Activated CD4-positive, CD25-positive, alpha-beta regulatory T cell treated with anti-CD3 and anti-CD28 coated beads, Interleukin-2, amount 50 U/mL, for 24 hours (primary cell): ENCODE measurements at regions not wholly inside any gene's neighbourhood (a gene's known extent, or its start where the extent isn't known, plus 50 kb on each side); places are given as distances from the start of the nearest gene placed in this dataset.

Experiments
- ATAC-seq, 2 donors: fragments of 150-1000 bp; cut with Tn5 transposase; one replicate each; pipeline ENCODE4 v1.10.0; 2021; ENCODE audit warnings: mild to moderate bottlenecking in 1 of 2, moderate library complexity in 1 of 2

DNA sequence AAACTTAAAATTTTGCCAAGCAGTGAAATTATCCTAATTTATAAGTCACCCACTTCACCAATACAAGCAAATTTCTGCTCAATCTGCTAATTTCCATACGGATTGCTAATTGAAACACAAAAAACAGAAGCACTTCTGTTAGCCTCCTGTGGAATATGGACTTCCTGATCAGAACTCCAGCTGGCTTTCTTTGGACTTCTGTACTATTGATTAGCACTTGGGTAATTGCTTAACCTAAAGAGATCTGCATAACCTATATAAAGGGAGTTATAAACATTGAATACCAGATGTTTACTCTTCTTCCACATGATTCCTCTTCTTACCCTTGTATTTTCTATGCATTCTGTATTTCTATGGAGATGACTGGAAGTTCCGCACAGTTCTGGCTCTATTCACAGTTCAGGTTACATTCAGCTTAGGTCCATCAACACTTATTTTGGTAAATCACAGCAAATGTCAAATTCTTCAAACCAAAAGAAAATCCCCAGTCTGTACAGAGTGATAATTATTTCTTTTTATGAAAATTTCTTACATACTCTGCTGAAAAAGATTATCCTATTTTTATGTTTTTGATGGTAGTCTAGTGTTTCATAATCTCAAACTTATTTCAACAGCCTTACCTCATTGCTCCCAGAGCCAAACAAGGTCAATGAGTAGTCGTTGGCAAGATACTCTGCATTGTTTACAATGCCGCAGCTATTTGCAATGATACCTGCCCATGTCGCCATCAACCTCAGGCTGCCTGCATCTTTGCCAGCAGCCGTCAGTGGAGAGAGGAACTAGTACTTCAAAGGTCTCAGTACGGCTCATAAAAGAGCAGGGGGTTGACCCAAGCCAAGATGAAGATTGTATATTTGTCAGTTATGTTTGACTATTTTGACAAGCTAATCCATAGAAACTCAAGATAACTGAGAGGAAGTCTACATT, 225.6 kb downstream of the AHR start:
- ATAC-seq: no peak

DNA sequence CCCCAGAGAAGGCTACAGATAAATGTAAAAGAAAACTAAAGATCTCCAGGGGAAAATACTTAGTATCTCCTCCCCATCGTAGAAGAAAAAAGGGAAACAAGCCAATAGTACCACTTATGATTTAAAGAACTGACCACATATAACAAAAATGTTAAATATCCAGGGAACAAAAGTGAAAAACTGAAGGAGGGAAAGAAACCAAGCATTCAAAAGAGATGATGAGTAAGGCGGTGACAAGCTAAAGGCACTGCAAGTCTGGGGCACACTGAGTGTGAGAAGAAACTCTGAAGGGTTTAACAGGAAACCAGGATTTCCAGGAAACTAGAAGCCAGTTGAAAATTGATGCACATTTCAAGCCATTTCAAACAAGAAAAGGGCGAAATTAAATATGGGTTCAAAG, 226.3 kb downstream of the AHR start:
- ATAC-seq: no peak

DNA sequence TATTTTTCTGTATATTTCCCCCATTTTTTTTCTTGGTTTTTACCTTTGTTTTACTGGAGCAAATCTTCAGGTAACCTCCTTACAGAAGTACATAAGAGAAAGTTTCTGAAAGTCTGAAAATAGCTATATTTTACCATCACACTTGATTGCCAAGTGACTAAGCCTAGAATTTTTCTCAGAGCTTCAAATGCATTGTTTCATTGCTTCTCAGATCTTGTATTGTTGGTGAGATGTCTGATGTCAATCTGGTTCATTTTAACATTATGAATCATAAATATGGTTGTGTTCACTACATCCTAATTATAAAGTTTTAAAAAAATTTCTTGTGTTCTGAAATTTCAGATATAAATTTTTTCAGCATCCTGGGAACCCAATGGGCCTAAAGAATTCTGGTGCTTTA, 228.2 kb downstream of the AHR start:
- ATAC-seq: no peak

DNA sequence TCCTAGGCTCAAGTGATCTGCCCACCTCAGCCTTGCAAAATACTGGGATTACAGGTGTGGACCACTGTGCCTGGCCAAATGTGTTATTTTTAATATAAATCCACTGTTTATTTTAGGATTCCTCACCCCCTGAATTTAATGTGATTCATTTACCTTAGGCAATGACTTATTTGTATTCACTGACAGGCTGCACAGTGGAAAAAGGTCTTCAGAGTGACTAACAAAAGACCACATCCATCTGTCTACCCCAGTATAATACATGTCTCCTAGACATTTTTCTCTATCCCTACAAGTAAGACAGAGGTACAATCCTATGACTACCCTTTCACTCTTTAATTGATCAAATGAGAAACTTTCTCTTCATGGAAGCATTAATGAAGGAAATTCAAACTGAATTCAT, 230.2 kb downstream of the AHR start:
- ATAC-seq: no peak

DNA sequence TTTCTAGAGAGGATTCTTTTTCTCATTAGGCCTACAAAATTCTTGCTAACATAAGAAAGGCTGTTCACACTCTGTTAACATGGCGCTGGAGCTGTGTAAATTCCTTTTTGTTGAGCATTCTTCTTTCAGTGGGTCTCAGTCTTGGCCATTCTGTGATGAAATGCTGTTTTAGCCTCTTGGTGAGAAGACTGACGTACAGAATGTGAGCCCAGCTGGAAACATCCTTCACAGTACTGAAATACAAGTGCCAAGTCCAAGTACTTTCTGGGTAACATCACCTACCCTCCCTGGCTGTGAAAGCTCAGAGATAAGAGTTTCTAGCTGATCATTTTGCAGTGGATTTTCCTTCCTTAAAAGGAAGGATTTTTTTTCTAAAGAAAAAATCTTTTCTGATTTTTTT, 231.8 kb downstream of the AHR start:
- no peak for ATAC-seq

DNA sequence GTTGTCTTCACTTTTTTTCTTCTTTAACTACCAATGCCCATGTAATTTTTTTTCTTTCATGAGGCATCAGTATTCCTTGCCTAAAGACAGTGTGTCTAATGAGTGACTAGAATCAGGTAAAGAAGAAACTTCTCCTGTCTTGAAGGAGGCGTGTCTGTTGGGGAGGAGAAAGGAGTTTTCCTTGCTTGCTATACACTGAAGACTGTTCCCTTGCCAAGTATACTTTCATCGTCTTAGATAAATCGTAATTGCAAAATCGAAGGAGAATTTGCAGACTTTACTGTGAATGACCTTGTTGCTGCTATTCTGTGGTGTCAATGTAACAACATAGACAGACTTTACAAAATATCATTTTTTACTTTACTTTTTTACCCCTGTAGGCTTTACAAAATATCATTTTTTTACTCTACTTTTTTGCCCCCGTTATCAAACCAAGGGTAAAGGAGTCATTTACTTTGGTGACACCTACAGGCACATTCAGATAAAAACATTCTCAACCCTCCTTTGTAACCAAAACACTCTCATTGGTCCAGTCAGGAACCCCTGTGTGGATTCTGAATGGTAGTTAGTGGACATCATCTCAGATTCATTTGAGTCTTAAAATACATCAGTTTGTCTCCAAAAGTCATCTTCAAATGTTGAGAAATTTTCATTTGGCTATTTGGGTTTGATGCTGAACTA, 232.4 kb downstream of the AHR start:
- ATAC-seq: no peak

DNA sequence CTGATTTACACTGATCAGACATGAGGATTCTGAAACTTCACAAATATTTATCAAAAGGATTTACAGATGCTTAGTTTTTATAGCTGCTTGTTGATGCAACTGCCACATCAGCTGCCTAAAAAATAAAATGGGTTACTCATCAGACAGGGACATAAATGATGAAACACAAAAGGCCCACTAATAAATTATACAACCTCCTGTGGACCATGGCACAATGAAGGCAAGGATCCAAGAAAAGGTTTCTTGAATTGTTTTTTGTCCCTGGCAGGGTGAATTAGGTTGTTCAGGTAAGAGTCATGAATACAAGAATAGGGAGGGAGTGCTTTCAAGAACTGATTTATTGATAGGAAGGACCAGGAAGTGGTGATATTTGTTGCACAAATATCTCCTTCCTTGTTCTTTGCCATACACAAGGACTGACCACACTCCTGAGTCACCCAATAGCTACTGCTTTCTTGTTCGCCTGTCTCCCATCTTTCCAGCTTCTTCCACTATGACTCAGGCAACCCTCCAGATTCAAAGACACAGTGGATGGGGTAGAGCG, 234.5 kb downstream of the AHR start:
- no peak for ATAC-seq

DNA sequence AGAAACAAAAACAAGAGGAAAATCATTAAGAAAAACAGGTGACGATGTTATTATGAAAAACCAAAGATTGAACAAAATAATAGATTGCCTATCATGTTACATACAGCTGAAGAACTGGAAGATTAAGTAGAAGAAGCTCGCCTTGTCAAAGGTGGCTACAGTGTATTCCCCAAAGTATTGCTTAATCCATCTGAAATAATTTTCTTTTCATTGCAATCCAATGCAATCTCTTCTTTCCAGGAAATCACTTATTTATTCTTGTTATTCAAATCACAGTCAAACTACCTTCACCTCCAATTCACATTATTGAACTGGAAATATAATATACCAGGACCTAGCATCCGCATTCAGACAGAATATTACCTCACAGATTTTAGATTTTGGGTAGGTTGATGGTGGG, 235.9 kb downstream of the AHR start:
- ATAC-seq: no peak

DNA sequence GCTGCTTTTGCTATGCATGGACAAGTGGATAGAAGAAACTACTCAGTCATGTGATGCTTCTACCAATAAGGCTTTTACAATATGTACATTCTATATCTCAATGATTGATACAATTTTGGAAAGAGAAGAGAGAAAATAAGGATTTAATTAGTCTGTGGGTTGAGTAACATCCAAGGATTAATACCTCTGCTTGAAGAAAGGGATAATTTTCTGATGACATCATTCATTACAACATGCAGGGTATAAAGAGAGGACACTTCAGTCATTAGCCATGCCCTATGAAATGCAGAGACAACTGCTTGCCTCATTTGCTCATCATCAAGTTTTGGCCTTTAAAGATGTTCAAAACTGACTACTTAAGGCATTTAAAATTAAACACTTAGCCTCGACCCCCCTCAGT, 237.3 kb downstream of the AHR start:
- ATAC-seq: no peak

DNA sequence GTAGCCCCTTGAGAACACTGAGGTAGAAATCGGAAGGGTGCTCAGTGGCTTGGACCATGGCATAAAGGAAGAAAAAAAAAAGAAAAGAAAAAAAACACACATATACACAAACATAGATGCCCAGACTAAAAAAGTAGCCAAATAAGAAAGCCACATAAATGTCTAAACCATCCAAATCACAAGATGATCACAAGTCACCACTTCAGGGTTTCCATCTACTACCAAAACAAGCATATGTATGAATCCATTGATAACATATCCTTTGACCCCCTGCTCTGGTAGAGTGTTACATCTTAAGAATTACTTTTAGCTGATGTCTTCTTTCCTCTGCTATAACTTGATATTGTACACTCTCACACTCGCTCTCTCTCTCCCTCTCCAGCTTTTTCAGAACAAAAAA, 245.9 kb downstream of the AHR start:
- ATAC-seq: no peak

DNA sequence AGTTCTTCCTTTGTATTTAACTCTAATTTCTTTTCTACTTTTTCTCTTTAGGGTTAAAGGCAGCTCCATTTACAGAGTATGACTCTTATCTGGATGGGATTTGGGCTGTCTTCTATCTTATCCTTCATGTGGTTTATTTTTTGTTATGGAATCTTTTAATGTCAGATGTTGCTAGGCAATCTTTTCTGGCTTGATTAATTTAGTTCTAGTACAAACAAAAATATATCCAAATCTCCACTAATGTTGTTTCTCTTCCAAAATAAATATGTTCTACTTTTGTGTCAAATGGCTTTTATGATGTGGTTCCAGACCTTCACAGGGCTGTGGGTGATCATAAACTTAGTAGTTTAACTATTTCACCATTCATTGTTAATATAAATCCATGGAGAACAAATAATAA, 246.9 kb downstream of the AHR start:
- no peak for ATAC-seq

DNA sequence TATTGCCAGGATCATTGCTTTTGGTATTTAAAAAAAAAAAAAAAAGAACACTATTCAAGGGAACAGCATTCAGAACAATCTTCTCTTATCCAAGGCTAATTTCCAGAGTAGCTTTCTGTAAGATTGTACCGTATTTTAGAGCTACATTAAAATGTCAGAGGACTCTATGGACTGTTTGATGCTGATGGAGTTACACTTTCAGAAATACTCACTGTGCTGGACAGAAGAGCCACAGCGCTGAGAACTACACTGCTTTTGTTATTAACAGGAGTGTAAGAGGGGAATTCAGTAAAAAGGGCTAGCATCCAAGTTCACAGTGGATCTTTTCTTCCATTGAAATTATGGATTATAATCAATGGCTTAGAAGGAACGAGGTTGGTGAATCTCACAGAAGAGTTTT, 247.7 kb downstream of the AHR start:
- ATAC-seq: no peak

DNA sequence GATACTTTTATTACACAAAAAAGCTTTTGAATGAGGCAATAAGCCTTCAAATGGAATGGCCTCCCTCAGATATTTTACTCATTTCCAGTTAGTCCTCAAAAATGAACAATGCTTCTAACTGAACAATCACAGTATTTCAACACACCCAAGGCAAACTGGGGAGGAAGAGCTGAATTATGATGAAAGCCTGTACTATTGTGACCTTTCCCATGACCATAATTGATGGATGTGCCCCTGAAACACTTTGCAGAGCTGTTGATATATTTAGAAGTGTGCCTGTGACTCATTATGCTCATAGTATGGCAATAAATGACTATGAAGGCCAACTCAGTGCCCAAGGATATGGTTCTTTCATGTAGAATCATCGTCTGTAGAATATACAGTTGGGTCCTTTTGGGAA, 248.1 kb downstream of the AHR start:
- ATAC-seq: no peak

DNA sequence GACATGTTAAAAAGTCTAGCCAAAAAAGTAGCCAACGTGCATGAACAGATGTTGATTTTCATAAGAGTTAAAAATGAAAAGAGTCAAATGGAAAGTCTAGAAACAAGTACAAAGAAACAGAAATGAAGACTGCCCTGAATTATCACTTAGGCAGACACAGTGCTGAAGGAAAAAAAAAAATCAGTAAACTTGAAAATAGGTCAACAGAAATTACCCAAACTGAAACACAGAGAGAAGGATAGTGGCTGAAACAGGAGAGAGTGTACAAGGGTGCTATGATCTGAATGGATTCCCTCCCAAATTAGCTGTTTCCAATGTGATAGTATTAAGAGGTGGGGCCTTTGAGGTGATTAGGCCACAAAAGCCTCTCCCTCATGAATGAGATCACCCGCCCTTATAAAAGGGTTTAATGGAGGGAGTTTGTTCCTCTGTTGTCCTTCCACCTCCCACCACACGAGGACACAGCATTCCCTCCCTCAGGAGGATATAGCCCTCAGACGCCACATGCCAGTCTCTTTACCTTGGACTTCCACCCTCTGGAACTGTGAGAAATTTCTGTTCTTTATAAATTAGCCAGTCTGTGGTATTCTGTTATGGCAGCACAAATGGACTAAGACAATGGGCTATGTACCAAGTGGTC, 249.7 kb downstream of the AHR start:
- ATAC-seq: no peak

DNA sequence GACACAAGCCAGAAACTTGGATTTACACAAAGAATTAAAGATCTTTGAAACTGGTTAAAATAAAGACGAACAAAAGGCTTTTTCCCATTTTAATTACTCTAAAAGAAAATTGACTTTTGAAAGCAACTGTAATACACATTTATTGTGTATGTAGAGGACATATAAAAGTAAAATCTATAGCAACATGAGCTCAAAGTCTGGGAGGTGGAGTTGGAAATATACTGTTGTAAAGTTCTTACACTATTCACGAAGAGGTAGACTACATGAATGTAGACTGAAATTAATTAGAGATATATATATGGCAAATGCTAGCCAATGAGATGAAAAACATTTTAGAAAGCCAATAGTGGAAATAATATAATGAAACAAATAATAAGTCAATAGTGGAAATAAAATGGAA, 251.0 kb downstream of the AHR start:
- ATAC-seq: no peak

DNA sequence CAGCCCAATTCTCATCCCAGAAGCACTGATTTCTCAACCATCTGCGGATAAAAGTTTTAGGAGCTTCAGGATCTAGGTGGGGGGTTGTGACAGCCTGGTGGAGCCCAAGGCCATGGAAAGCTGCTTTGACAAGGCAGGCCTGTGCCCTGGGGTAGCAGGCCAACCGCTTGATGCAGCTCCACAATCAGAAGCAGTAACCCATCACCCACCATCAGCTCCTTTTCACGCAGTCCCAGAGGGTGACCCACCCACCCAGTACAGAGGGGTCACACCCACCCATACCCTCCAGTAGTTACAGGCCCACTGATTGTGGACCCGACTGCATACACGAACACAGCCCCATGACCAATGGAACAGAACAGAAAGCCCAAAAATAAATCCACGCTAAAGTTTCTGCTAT, 253.9 kb downstream of the AHR start:
- ATAC-seq: no peak

DNA sequence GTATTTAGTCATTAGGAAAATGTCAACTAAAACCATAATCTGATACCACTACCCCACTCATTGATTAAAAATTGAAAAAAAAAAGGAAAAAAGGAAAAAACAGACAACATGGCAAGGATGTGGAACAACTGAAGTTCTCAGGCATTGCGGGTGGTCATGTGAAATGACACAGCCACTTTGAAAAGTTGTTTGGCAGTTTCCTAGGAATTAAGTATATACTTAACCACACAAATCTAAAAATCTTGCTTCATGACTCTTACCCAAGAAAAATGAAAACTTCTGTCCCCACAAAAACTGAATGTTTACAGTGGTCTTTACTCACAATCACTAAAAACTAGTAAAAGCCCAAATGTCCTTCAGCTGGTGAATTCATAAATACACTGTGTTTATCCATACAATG, 254.5 kb downstream of the AHR start:
- no peak for ATAC-seq

DNA sequence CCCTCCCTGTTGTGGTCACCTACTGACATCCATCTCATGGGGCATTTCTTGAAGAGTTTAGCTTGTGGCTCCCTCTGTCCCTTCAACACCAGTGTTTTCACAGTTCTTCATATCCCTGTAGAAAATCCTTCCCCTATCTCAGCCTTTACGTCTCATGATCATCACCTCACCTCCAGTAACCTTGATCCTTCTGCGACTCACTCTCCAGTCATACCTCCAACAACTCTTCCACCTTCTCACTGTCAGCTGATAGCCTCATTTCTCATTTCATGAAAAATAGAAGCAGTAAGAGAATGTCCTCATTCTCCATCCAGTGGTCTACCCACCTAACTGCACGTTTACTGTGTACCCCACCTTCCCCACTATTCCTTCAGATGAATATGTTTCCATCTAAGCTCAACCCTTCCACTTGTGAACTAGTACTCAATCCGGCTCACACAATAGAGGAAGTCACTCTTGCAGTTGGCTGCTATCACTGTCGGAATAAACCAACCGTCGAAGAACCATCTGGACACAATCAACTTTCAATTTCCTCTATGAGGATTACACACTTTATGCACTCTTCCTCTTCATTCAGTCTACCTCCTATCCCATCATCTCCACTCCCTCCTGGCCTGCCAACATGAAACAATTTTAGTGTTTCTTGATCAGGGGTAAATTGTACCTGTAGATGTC, 256.0 kb downstream of the AHR start:
- no peak for ATAC-seq

DNA sequence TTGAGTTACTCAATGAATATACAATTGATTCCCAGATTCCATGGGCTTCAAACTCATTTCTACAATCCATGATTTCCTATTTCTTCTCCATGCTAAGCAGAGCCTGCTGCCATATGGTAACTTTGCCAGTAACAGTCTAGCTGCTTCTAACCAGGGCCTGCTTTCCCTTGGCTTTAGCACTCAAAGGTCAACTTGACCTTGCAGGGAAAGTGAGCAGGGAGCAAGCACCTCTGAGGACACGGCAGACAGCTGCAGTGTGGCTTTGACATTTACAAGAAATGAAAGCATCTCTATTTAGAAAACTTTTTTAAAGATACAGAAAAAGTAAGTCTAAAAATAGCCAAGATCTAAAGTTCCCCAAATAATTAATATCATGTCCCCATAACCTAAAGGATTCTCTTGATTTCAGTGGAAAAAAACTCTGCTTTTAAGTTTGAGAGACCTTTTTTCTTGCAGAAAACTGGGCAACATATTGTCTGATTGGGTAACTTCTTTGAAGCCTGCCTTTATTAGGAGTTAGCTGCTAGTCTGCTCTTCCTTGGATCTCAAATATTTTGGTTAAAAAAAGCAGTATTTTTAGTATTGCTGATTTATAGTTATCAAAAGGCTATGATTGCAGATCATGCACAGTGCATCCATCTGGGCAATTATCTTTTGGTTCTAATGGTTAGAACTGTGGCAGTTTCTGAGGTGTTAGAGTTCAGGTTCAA, 257.9 kb downstream of the AHR start:
- ATAC-seq: no peak

DNA sequence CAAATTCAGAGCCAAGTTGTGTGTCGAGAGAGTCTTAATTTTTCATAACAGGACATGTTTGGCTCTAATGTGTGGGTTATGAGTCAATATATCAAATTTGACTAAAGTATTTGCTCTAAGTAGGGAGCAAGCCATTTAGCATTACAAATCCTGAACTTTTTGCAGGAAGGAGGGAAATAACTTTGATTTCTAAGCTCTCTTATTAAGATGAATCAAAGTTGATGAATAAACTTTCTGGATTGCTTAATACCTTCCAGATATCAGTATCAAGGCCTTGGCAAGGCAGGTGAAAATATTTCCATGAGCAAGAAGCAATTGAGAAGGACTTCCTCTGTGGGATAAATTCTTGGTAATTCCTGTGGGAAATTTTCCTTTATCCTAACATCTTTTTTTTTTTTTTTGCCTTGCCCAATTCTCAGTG, 258.8 kb downstream of the AHR start:
- ATAC-seq: no peak

DNA sequence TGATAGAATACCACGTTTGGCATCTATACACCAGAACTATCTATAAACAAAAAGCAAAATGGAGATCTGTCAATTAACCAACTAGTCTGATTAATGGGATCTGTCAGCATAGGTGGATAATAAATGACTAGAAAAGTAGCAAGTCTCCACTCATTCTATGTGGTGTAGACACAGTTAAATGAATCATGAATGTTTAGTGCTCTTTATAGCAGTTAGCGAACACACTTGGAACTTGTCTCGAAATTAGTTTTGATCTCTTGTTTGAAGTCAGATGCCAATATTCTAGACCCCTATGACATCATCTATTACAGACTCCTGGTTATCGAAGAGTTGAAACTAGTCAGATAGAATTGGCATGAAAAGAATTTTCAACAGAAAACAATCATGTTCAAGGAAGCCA, 259.7 kb downstream of the AHR start:
- ATAC-seq: no peak

DNA sequence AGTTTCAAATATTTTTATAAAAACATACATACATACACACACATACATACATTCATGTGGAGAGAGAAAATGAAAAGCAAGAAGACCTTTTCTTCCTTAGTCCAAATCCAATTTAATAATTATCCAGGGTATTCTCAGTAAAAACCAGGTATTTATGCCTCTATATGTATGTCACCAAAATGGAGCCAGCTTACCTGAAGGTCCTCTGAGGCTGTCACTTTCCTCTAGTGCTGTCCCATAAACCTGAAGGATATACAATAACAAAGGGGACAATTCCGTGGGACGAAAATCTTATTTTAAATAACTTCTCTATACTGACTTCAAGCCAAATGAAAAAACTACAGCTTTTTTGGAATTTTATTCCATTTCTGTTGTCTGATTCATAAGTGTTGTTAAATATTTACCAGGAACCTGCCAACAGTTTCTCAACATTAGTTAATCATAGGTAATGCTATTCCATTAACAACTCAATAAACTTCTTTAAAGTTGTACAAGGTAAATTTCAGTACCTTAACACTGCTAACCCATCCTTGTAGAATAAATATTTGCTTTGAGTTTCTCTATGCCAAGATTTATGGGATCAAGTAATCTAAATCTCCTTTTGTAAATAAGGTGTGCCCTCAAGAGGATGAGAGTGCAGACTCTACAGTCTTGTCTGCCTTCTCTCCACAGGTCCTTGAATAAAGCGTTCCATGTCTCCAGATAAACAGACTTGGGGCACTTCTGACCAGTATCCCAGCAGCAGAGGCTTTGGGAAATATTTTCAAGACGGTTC, 260.3 kb downstream of the AHR start:
- ATAC-seq: no peak
